Keratinocyte (primary cell): ENCODE measurements at regions not wholly inside any gene's neighbourhood (a gene's known extent, or its start where the extent isn't known, plus 50 kb on each side); places are given as distances from the start of the nearest gene placed in this dataset.

Experiments used
- DNase-seq: peaks from one replicate; pipeline ENCODE4 v3.0.0-alpha.2; 2011; ENCODE audit warnings: low read depth, missing footprints, low spot score
- FAIRE-seq: peaks from 2 replicates; lab custom pipeline; 2011; peaks lifted over from hg19 to GRCh38; lab: Jason Lieb, UNC
- H2AFZ ChIP-seq: 2 replicates; pipeline ENCODE4 v1.6.0; 2012; ENCODE audit warnings: low read length, control low read depth, inconsistent platforms; ENCODE audit not compliant: control insufficient read depth
- H3K27ac ChIP-seq: 2 replicates; pipeline ENCODE4 v1.5.1; 2011; ENCODE audit warnings: low read length; ENCODE audit not compliant: control insufficient read depth, insufficient read depth
- H3K27me3 ChIP-seq: 3 replicates; pipeline ENCODE4 v1.6.0; 2011; ENCODE audit warnings: low read length; ENCODE audit not compliant: control insufficient read depth, insufficient read depth; ENCODE audit errors: extremely low read depth
- H3K36me3 ChIP-seq, 2 experiments: 2 replicates in 1 of 2; 3 replicates in 1 of 2; pipeline ENCODE4 v1.5.1; 2011; ENCODE audit warnings: low read length in 2 of 2, mild to moderate bottlenecking in 1 of 2; ENCODE audit not compliant: control insufficient read depth in 2 of 2, insufficient read depth in 2 of 2; ENCODE audit errors: extremely low read depth in 1 of 2
- H3K4me1 ChIP-seq: 3 replicates; pipeline ENCODE4 v1.5.1; 2011; ENCODE audit warnings: low read length; ENCODE audit not compliant: control insufficient read depth, insufficient read depth; ENCODE audit errors: extremely low read depth
- H3K4me2 ChIP-seq: 3 replicates; pipeline ENCODE4 v1.6.0; 2011; ENCODE audit warnings: low read depth, low read length; ENCODE audit not compliant: control insufficient read depth, insufficient read depth; ENCODE audit errors: extremely low read depth
- H3K4me3 ChIP-seq, 3 experiments: fragments of 200-600 bp in 1 of 3; sonication (generic) in 1 of 3; 2 replicates in 2 of 3; 3 replicates in 1 of 3; pipeline ENCODE4 v1.5.1; 2011 to 2016; ENCODE audit warnings: low read length in 3 of 3, mild to moderate bottlenecking in 3 of 3, control low read depth in 2 of 3, inconsistent platforms in 1 of 3, low read depth in 1 of 3, mixed read lengths in 1 of 3, mixed run types in 1 of 3, moderate library complexity in 1 of 3; ENCODE audit not compliant: control insufficient read depth in 2 of 3, insufficient read depth in 2 of 3; ENCODE audit errors: extremely low read depth in 1 of 3
- H3K79me2 ChIP-seq: 2 replicates; pipeline ENCODE4 v1.6.0; 2012; ENCODE audit warnings: low read length; ENCODE audit not compliant: control insufficient read depth, insufficient read depth
- H3K9ac ChIP-seq: 3 replicates; pipeline ENCODE4 v1.6.0; 2011; ENCODE audit warnings: low read length; ENCODE audit not compliant: control insufficient read depth, insufficient read depth; ENCODE audit errors: extremely low read depth
- H3K9me1 ChIP-seq: 3 replicates; pipeline ENCODE4 v1.6.0; 2011; ENCODE audit warnings: low read length; ENCODE audit not compliant: control insufficient read depth, insufficient read depth; ENCODE audit errors: extremely low read depth
- H3K9me3 ChIP-seq: 2 replicates; pipeline ENCODE4 v1.5.1; 2012; ENCODE audit warnings: low read depth, low read length; ENCODE audit not compliant: control insufficient read depth
- H4K20me1 ChIP-seq: 3 replicates; pipeline ENCODE4 v1.6.0; 2011; ENCODE audit warnings: low read length; ENCODE audit not compliant: control insufficient read depth, insufficient read depth; ENCODE audit errors: extremely low read depth
- CTCF ChIP-seq, 3 experiments: IDR thresholded peaks in 1 of 3; conservative IDR thresholded peaks in 1 of 3; optimal IDR thresholded peaks in 1 of 3; 2 replicates in 2 of 3; 3 replicates in 1 of 3; pipeline versions ENCODE3 to v1.5.1; 2011; ENCODE audit warnings: low read length in 3 of 3, mild to moderate bottlenecking in 3 of 3, moderate library complexity in 2 of 3, control low read depth in 1 of 3, inconsistent platforms in 1 of 3; ENCODE audit not compliant: insufficient read depth in 2 of 3; ENCODE audit errors: extremely low read depth in 1 of 3
- EZH2 ChIP-seq: IDR thresholded peaks from one replicate; pipeline ENCODE4 v1.6.1; 2012; ENCODE audit warnings: inconsistent platforms, mild to moderate bottlenecking, low read length, moderate library complexity
- dilution Hi-C: fragments of 300-500 bp; cut with MboI; formaldehyde crosslinking; loops from one replicate; pipeline ENCODE4 v1.7.0; 2020; ENCODE audit warnings: low sequenced_read_pairs; ENCODE audit not compliant: extremely low pct_ligation_motif_present

- no peak for DNase-seq
- no peak overlapping the region for H2AFZ ChIP-seq
- H3K9me3 ChIP-seq = no peaks in the 10 kb centered on the region
- TF ChIP-seq EZH2 = no peak
- no peak for TF ChIP-seq CTCF (optimal IDR thresholded peaks at IDR 0.05 in 1 of 3, IDR thresholded peaks at IDR 0.05 in 1 of 3, conservative IDR thresholded peaks at IDR 0.05 in 1 of 3; ENCODE audit: extremely low read depth in 1 of 3, insufficient read depth in 2 of 3, low read length in 3 of 3)
- H3K79me2 ChIP-seq = no peaks in the 10 kb centered on the region
- H3K9ac ChIP-seq = no peak overlapping the region
- H3K27me3 ChIP-seq = no peaks in the 10 kb centered on the region
- no peak for FAIRE-seq
- H3K9me1 ChIP-seq = no peaks in the 10 kb centered on the region
- dilution Hi-C loops = no loop called here
- H3K4me1 ChIP-seq = peaks cover 30% of the 10 kb centered on the region
- H3K4me3 ChIP-seq = no peak overlapping the region
- H3K36me3 ChIP-seq = no peaks in the 10 kb centered on the region
- H3K27ac ChIP-seq = no peak overlapping the region
- H4K20me1 ChIP-seq = no peaks in the 10 kb centered on the region
- no peak overlapping the region for H3K4me2 ChIP-seq
Observed at GRCh38 chr20:53782612-53783246, 189.1 kb upstream of the ZNF217 start.

- Histone ChIP-seq H2AFZ (no peak overlapping the region), H3K27ac (no peak overlapping the region), H3K4me2 (no peak overlapping the region), H3K9me1 (no peaks in the 10 kb centered on the region), H3K4me1 (peaks cover 11% of the 10 kb centered on the region), H3K36me3 (no peaks in the 10 kb centered on the region), H4K20me1 (no peaks in the 10 kb centered on the region), H3K9ac (no peak overlapping the region), H3K79me2 (no peaks in the 10 kb centered on the region), H3K9me3 (no peaks in the 10 kb centered on the region), H3K27me3 (no peaks in the 10 kb centered on the region), H3K4me3 (no peak overlapping the region)
- dilution Hi-C loops = no loop called here
- FAIRE-seq = no peak
- TF ChIP-seq EZH2 (no peak), CTCF (optimal IDR thresholded peaks at IDR 0.05 in 1 of 3, IDR thresholded peaks at IDR 0.05 in 1 of 3, conservative IDR thresholded peaks at IDR 0.05 in 1 of 3; ENCODE audit: extremely low read depth in 1 of 3, insufficient read depth in 2 of 3, low read length in 3 of 3) (no peak)
- DNase-seq = no peak
Observed at GRCh38 chr20:53779822-53780221, 186.2 kb upstream of the ZNF217 start.
